RWPE1 (cell line): ENCODE measurements at regions not wholly inside any gene's neighbourhood (a gene's known extent, or its start where the extent isn't known, plus 50 kb on each side); places are given as distances from the start of the nearest gene placed in this dataset.

Source experiments
- CTCF ChIA-PET: fragments of 350-600 bp; sonication (Branson Sonifier 250); formaldehyde crosslinking; extraction: SDS; loops from one replicate; lab custom pipeline; 2021; lab: Yijun Ruan, JAX
- POLR2A ChIA-PET: fragments of 400-600 bp; formaldehyde crosslinking; extraction: SDS; loops from one replicate; lab custom pipeline; 2020; ENCODE audit warnings: antibody characterized with exemption; ENCODE audit not compliant: low non-redundant PET; lab: Yijun Ruan, JAX
- DNase-seq: peaks from one replicate; pipeline ENCODE4 v3.0.0; 2012; ENCODE audit warnings: low spot score
- H3K27ac ChIP-seq: fragments of 450-650 bp; 2 replicates; pipeline ENCODE4 v1.5.1; 2017
- TF ChIP-seq, protein P1 (sequence below): fragments of 450-650 bp; conservative IDR thresholded peaks from 2 replicates; pipeline ENCODE4 v1.5.1; 2017; ENCODE audit warnings: low read depth, mild to moderate bottlenecking

GRCh38 chr22:47629791-47630655 lies 867.6 kb downstream of the TBC1D22A start:
- POLR2A ChIA-PET, result no interaction called here
- DNase-seq, result no peak
- TF ChIP-seq, protein P1, sequence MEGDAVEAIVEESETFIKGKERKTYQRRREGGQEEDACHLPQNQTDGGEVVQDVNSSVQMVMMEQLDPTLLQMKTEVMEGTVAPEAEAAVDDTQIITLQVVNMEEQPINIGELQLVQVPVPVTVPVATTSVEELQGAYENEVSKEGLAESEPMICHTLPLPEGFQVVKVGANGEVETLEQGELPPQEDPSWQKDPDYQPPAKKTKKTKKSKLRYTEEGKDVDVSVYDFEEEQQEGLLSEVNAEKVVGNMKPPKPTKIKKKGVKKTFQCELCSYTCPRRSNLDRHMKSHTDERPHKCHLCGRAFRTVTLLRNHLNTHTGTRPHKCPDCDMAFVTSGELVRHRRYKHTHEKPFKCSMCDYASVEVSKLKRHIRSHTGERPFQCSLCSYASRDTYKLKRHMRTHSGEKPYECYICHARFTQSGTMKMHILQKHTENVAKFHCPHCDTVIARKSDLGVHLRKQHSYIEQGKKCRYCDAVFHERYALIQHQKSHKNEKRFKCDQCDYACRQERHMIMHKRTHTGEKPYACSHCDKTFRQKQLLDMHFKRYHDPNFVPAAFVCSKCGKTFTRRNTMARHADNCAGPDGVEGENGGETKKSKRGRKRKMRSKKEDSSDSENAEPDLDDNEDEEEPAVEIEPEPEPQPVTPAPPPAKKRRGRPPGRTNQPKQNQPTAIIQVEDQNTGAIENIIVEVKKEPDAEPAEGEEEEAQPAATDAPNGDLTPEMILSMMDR, result no peak
- no peak overlapping the region for H3K27ac ChIP-seq
- CTCF ChIA-PET, result no interaction called here

DNA sequence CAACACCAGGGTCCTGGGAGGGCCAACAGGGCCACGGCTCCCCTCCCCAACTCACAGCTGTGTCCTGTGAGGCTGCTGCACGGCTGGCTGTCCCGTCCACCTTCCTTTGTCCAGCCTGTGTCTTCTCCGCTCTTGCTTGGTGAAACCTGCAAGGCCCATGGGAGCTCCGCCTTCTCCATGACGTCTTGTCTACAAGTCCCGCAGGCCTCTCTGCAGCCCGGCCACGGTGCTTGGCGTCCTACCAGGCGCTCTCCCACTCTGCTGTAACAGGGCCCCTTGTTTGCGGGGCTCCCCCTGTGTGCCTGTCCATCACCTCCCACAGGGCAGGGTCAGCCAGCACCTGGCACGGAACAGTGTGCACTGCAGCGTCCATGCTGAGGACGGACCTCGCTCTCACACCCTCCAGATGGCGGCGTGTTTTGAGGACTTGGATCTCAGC lies 866.8 kb downstream of the TBC1D22A start:
- CTCF ChIA-PET, result no interaction called here
- no peak for DNase-seq
- POLR2A ChIA-PET, result no interaction called here
- H3K27ac ChIP-seq, result no peak overlapping the region
- TF ChIP-seq, protein P1, result no peak

GRCh38 chr22:47628477-47629272 lies 866.2 kb downstream of the TBC1D22A start:
- TF ChIP-seq, protein P1, result no peak
- no peak for DNase-seq
- POLR2A ChIA-PET, result no interaction called here
- no peak overlapping the region for H3K27ac ChIP-seq
- CTCF ChIA-PET, result no interaction called here

GRCh38 chr22:47627556-47628253 lies 865.3 kb downstream of the TBC1D22A start:
- no peak for DNase-seq
- POLR2A ChIA-PET, result interaction anchor here (0.8 kb wide), 1 partner anchor 372 kb away, joined by 3 read pairs; no protein-coding TSS in a partner anchor

GRCh38 chr22:47626428-47627390 lies 864.3 kb downstream of the TBC1D22A start:
- no peak overlapping the region for H3K27ac ChIP-seq
- no peak for DNase-seq
- ChIA-PET CTCF (no interaction called here), POLR2A (no interaction called here)
- TF ChIP-seq, protein P1, result no peak

More at GRCh38 chr22:47627556-47628253, 865.3 kb downstream of the TBC1D22A start:
- TF ChIP-seq, protein P1, result no peak
- CTCF ChIA-PET, result no interaction called here
- no peak overlapping the region for H3K27ac ChIP-seq
